Trophoblast cell (in vitro differentiated cells and primary cell): ENCODE measurements at regions not wholly inside any gene's neighbourhood (a gene's known extent, or its start where the extent isn't known, plus 50 kb on each side); places are given as distances from the start of the nearest gene placed in this dataset.
A peak's percentile ranks its signal among the peaks of the same experiment; 100 is the strongest.

Experiments used
- DNase-seq, 2 donors: peaks; one replicate each; pipeline ENCODE4 v3.0.0-alpha.2; 2016
- H2AFZ ChIP-seq: 2 replicates; pipeline ENCODE4 v1.6.1; 2013; ENCODE audit warnings: low read length, moderate library complexity, mild to moderate bottlenecking; ENCODE audit not compliant: insufficient read depth, poor library complexity
- H2AK5ac ChIP-seq: 2 replicates; pipeline ENCODE4 v1.6.1; 2013; ENCODE audit warnings: mild to moderate bottlenecking, low read length
- H2BK120ac ChIP-seq: 2 replicates; pipeline ENCODE4 v1.6.1; 2013; ENCODE audit warnings: low read length, mild to moderate bottlenecking, moderate library complexity; ENCODE audit not compliant: insufficient read depth, poor library complexity
- H2BK12ac ChIP-seq: 2 replicates; pipeline ENCODE4 v1.6.1; 2013; ENCODE audit warnings: mild to moderate bottlenecking, low read length, moderate library complexity
- H2BK5ac ChIP-seq: 2 replicates; pipeline ENCODE4 v1.6.1; 2013; ENCODE audit warnings: low read length, low read depth, moderate library complexity, mild to moderate bottlenecking; ENCODE audit not compliant: poor library complexity
- H3K14ac ChIP-seq: 2 replicates; pipeline ENCODE4 v1.6.1; 2013; ENCODE audit warnings: mild to moderate bottlenecking, low read length
- H3K18ac ChIP-seq: 2 replicates; pipeline ENCODE4 v1.6.1; 2013; ENCODE audit warnings: mild to moderate bottlenecking, low read length
- H3K23ac ChIP-seq: 2 replicates; pipeline ENCODE4 v1.6.1; 2013; ENCODE audit warnings: low read length
- H3K27ac ChIP-seq: 2 replicates; pipeline ENCODE4 v1.5.1; 2013; ENCODE audit warnings: low read depth, mild to moderate bottlenecking, inconsistent platforms, low read length, moderate library complexity
- H3K27me3 ChIP-seq: 2 replicates; pipeline ENCODE4 v1.6.1; 2013; ENCODE audit warnings: inconsistent platforms, mild to moderate bottlenecking, low read length, moderate library complexity; ENCODE audit not compliant: insufficient read depth
- H3K36me3 ChIP-seq, 2 experiments: 1 replicate in 1 of 2; 2 replicates in 1 of 2; pipeline ENCODE4 v1.6.1; 2013; ENCODE audit warnings: low read length in 2 of 2, mild to moderate bottlenecking in 2 of 2, moderate library complexity in 1 of 2; ENCODE audit not compliant: insufficient read depth in 2 of 2, control insufficient read depth in 1 of 2
- H3K4ac ChIP-seq: 2 replicates; pipeline ENCODE4 v1.6.1; 2013; ENCODE audit warnings: low read depth, mild to moderate bottlenecking, low read length, moderate library complexity
- H3K4me1 ChIP-seq, 2 experiments: 1 replicate in 1 of 2; 2 replicates in 1 of 2; pipeline ENCODE4 v1.6.1; 2013; ENCODE audit warnings: low read length in 2 of 2, mild to moderate bottlenecking in 2 of 2, moderate library complexity in 1 of 2; ENCODE audit not compliant: insufficient read depth in 2 of 2, control insufficient read depth in 1 of 2
- H3K4me2 ChIP-seq: 2 replicates; pipeline ENCODE4 v1.6.1; 2013; ENCODE audit warnings: inconsistent platforms, mild to moderate bottlenecking, low read length, moderate library complexity
- H3K4me3 ChIP-seq: 2 replicates; pipeline ENCODE4 v1.5.1; 2013; ENCODE audit warnings: mild to moderate bottlenecking, low read depth, low read length, inconsistent platforms
- H3K79me1 ChIP-seq: one replicate; pipeline ENCODE4 v1.6.1; 2013; ENCODE audit warnings: low read length
- H3K79me2 ChIP-seq: 2 replicates; pipeline ENCODE4 v1.6.1; 2013; ENCODE audit warnings: low read length, mild to moderate bottlenecking; ENCODE audit not compliant: control insufficient read depth, insufficient read depth, poor library complexity
- H3K9ac ChIP-seq: 2 replicates; pipeline ENCODE4 v1.6.1; 2013; ENCODE audit warnings: mild to moderate bottlenecking, low read length
- H3K9me3 ChIP-seq: 2 replicates; pipeline ENCODE4 v1.6.1; 2013; ENCODE audit warnings: low read depth, mild to moderate bottlenecking, control low read depth, inconsistent platforms, low read length; ENCODE audit not compliant: insufficient read depth
- H4K12ac ChIP-seq: 2 replicates; pipeline ENCODE4 v1.6.1; 2013; ENCODE audit warnings: low read depth, mild to moderate bottlenecking, low read length, moderate library complexity
- H4K8ac ChIP-seq: 2 replicates; pipeline ENCODE4 v1.6.1; 2013; ENCODE audit warnings: low read depth, mild to moderate bottlenecking, low read length, moderate library complexity
- H4K91ac ChIP-seq: one replicate; pipeline ENCODE4 v1.6.1; 2013; ENCODE audit warnings: low read depth, mild to moderate bottlenecking, low read length, moderate library complexity
- WGBS: extraction: QIAGEN DNeasy Blood & Tissue Kit; methylation state at CpG from one replicate; pipeline ENCODE4 v1.1.7; 2013; ENCODE audit warnings: missing lambda C conversion rate; ENCODE audit not compliant: insufficient read length, insufficient coverage; ENCODE audit errors: extremely low coverage; 5-methylcytosine and 5-hydroxymethylcytosine counted together

DNA sequence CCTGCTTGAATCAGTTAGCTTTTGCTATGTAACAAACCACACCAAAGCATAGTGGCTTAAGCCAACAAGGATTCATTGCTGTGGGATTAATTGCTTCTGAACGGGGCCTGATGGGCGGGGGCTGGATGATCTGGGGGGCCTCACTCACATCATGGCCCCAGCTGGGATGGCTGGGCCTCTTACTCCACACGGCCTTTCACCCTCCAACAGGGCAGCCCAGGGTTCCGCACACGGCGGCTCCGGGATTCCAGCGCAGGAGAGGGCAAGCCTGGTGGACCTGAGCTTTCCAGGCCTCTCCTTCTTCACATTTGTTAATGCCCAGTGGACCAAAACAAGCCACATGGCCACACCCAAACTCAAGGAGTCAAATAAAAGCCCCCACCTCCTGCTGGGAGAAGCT is 86.3 kb upstream of the PHLPP1 start:
- no peak overlapping the region for H3K9ac ChIP-seq
- no peak overlapping the region for H3K4ac ChIP-seq
- no peaks in the 10 kb centered on the region for H3K27me3 ChIP-seq
- no peaks in the 10 kb centered on the region for H3K79me2 ChIP-seq
- no peak overlapping the region for H3K4me3 ChIP-seq
- no peak overlapping the region for H3K18ac ChIP-seq
- no peak overlapping the region for H2AFZ ChIP-seq
- DNase-seq: no peak
- WGBS: no CpG with 5 or more reads among the region's 8 CpGs
- no peak overlapping the region for H2BK12ac ChIP-seq
- no peak overlapping the region for H4K12ac ChIP-seq
- H3K23ac ChIP-seq: no peak overlapping the region
- no peak overlapping the region for H3K14ac ChIP-seq
- H4K8ac ChIP-seq: no peak overlapping the region
- H3K4me1 ChIP-seq: no peaks in the 10 kb centered on the region
- H3K79me1 ChIP-seq: no peaks in the 10 kb centered on the region
- no peak overlapping the region for H2BK120ac ChIP-seq
- H3K4me2 ChIP-seq: no peak overlapping the region
- H3K36me3 ChIP-seq: no peaks in the 10 kb centered on the region
- no peak overlapping the region for H2AK5ac ChIP-seq
- H3K9me3 ChIP-seq: peaks cover 2% of the 10 kb centered on the region
- no peak overlapping the region for H2BK5ac ChIP-seq
- no peak overlapping the region for H4K91ac ChIP-seq
- no peak overlapping the region for H3K27ac ChIP-seq

DNA sequence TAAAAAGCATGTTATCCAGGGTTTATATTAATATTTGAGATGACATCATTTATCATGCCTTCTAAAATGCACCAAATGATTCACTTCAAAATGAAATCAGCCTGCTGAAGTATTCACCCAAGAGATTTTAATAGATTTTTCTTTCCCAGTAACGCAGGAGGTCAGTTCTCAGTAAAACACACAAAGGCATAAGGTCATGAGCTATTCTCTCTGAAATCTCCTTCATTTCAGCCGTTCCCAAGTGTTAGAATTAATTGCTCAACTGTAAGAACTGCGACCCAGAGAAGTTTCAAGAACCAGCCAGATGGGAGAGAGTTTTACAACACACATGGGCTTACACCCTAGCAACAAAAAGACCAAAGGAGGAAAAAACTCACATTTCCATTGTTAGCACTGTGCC is 84.2 kb upstream of the PHLPP1 start:
- no peak overlapping the region for H2AFZ ChIP-seq
- H3K23ac ChIP-seq: no peak overlapping the region
- no peak overlapping the region for H3K9ac ChIP-seq
- no peak overlapping the region for H3K4me2 ChIP-seq
- no peak overlapping the region for H4K12ac ChIP-seq
- no peak overlapping the region for H3K14ac ChIP-seq
- no peaks in the 10 kb centered on the region for H3K27me3 ChIP-seq
- H3K79me1 ChIP-seq: no peaks in the 10 kb centered on the region
- H2AK5ac ChIP-seq: no peak overlapping the region
- no peak overlapping the region for H2BK120ac ChIP-seq
- H4K8ac ChIP-seq: no peak overlapping the region
- H3K18ac ChIP-seq: no peak overlapping the region
- no peak overlapping the region for H3K27ac ChIP-seq
- no peak for DNase-seq
- no peak overlapping the region for H3K4ac ChIP-seq
- no peaks in the 10 kb centered on the region for H3K79me2 ChIP-seq
- no peak overlapping the region for H4K91ac ChIP-seq
- peaks cover 2% of the 10 kb centered on the region for H3K9me3 ChIP-seq
- H2BK5ac ChIP-seq: no peak overlapping the region
- no CpG with 5 or more reads among the region's 3 CpGs for WGBS
- no peak overlapping the region for H3K4me3 ChIP-seq
- peaks cover 3 to 8% of the 10 kb centered on the region in 2 experiments for H3K4me1 ChIP-seq
- H3K36me3 ChIP-seq: no peaks in the 10 kb centered on the region
- no peak overlapping the region for H2BK12ac ChIP-seq

DNA sequence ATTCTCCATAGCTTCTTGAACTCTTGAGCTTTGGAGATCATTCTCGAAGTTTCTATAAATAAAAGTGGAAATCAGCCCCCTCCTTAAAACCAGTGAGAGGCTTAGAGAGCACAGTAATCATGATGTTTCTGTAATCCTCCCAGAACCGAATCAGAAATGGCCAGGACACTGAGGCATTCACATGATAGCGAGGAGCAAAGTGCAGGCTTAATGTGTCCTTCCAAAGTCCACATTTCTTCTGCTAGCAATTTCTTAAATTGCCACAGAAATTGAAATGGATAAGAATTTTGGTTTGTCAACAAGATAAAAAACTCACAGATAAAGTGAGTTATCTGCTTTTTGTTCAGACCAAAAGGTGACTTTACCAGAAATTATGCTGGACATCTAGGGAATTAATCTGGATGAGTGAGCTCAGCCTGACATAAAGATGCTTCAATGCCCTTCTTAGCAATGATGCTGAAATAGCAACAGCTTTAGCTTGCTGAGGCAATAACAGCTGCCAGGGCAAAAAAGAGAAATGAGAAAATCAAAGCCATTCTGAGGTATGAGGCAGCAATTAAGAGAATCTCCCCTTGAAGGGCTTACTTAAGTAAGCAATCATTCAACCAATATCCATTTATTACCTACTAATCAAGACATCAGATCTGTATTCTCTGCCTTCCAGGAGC is 82.4 kb upstream of the PHLPP1 start:
- Histone ChIP-seq H3K4me3 (no peak overlapping the region), H3K27ac (no peak overlapping the region), H3K18ac (no peak overlapping the region), H3K9ac (no peak overlapping the region), H3K14ac (no peak overlapping the region), H3K79me2 (no peaks in the 10 kb centered on the region), H2AK5ac (no peak overlapping the region), H4K8ac (no peak overlapping the region), H4K12ac (no peak overlapping the region), H3K4me2 (no peak overlapping the region), H3K79me1 (no peaks in the 10 kb centered on the region), H3K23ac (no peak overlapping the region), H2BK5ac (no peak overlapping the region), H3K27me3 (no peaks in the 10 kb centered on the region), H2BK120ac (no peak overlapping the region), H2AFZ (no peak overlapping the region), H3K4ac (no peak overlapping the region), H4K91ac (no peak overlapping the region), H3K9me3 (peaks cover 2% of the 10 kb centered on the region), H3K4me1 (peaks cover 3 to 8% of the 10 kb centered on the region in 2 experiments), H3K36me3 (no peaks in the 10 kb centered on the region), H2BK12ac (no peak overlapping the region)
- peak; percentile 30 to 80 for DNase-seq
- WGBS: no CpG with 5 or more reads among the region's 3 CpGs

- Histone ChIP-seq H3K4me2 (no peak overlapping the region), H3K36me3 (no peaks in the 10 kb centered on the region), H3K79me2 (no peaks in the 10 kb centered on the region), H3K27ac (no peak overlapping the region), H2BK120ac (no peak overlapping the region), H3K4me3 (no peak overlapping the region), H2BK5ac (no peak overlapping the region), H3K9ac (no peak overlapping the region), H2AK5ac (no peak overlapping the region), H3K4ac (no peak overlapping the region), H3K18ac (no peak overlapping the region), H2AFZ (no peak overlapping the region), H3K4me1 (peaks cover 3 to 8% of the 10 kb centered on the region in 2 experiments), H2BK12ac (no peak overlapping the region), H3K14ac (no peak overlapping the region), H3K27me3 (no peaks in the 10 kb centered on the region), H4K8ac (no peak overlapping the region), H4K12ac (no peak overlapping the region), H3K79me1 (no peaks in the 10 kb centered on the region), H3K23ac (no peak overlapping the region), H3K9me3 (no peaks in the 10 kb centered on the region), H4K91ac (no peak overlapping the region)
- WGBS: no CpG with 5 or more reads among the region's 2 CpGs
- peak; percentile 66 to 85 for DNase-seq
Measured at GRCh38 chr18:62634458-62634857, 80.9 kb upstream of the PHLPP1 start.
